H1 (cell line): ENCODE measurements at regions not wholly inside any gene's neighbourhood (a gene's known extent, or its start where the extent isn't known, plus 50 kb on each side); places are given as distances from the start of the nearest gene placed in this dataset.

Experiments
- CTCF ChIA-PET: fragments of 300-600 bp; sonication (Branson Sonifier 250); formaldehyde crosslinking; loops from one replicate; lab custom pipeline; 2021; ENCODE audit not compliant: partially characterized antibody; lab: Charles Lee
- POLR2A ChIA-PET: fragments of 300-600 bp; sonication (Branson Sonifier 250); formaldehyde crosslinking; loops from one replicate; lab custom pipeline; 2021; ENCODE audit warnings: inconsistent platforms; ENCODE audit not compliant: partially characterized antibody; lab: Charles Lee
- DNase-seq, 2 experiments: peaks; one replicate each; pipeline versions ENCODE4 v3.0.0 to v3.0.0-alpha.2; 2010 to 2022; ENCODE audit warnings: low spot score in 2 of 2, low read depth in 1 of 2, mixed read lengths in 1 of 2
- FAIRE-seq: peaks from 2 replicates; lab custom pipeline; 2011; peaks lifted over from hg19 to GRCh38; lab: Jason Lieb, UNC
- H2AFZ ChIP-seq: 2 replicates; pipeline ENCODE4 v1.8.1; 2012; ENCODE audit warnings: low read length, inconsistent platforms
- H2AK5ac ChIP-seq: 2 replicates; pipeline ENCODE4 v1.6.1; 2013; ENCODE audit warnings: low read depth, low read length
- H2BK120ac ChIP-seq: replicated peaks from 2 replicates; pipeline ENCODE3; 2013; ENCODE audit warnings: low read depth, low read length, inconsistent platforms
- H2BK12ac ChIP-seq: 2 replicates; pipeline ENCODE4 v1.6.1; 2013; ENCODE audit warnings: low read depth, low read length
- H2BK15ac ChIP-seq: 2 replicates; pipeline ENCODE4 v1.6.1; 2013; ENCODE audit warnings: low read length
- H2BK20ac ChIP-seq: 2 replicates; pipeline ENCODE4 v1.6.1; 2013; ENCODE audit warnings: low read length
- H2BK5ac ChIP-seq: 2 replicates; pipeline ENCODE4 v1.6.1; 2013; ENCODE audit warnings: low read depth, low read length
- H3K14ac ChIP-seq: 2 replicates; pipeline ENCODE4 v1.6.1; 2013; ENCODE audit warnings: inconsistent platforms; ENCODE audit not compliant: insufficient read length
- H3K18ac ChIP-seq: 2 replicates; pipeline ENCODE4 v1.6.1; 2013; ENCODE audit warnings: low read length; ENCODE audit errors: extremely low read depth
- H3K23ac ChIP-seq: 2 replicates; pipeline ENCODE4 v1.6.1; 2013; ENCODE audit warnings: inconsistent platforms; ENCODE audit not compliant: insufficient read length
- H3K23me2 ChIP-seq: 2 replicates; pipeline ENCODE4 v1.6.1; 2013; ENCODE audit warnings: low read depth, low read length
- H3K27ac ChIP-seq: 2 replicates; pipeline ENCODE4 v1.6.1; 2011; ENCODE audit warnings: low read depth, low read length, inconsistent platforms
- H3K27me3 ChIP-seq, 4 experiments: replicated peaks in 1 of 4; 1 replicate in 1 of 4; 2 replicates in 3 of 4; pipeline versions ENCODE4 v1.6.1 to v1.8.1; 2011 to 2013; ENCODE audit warnings: low read length in 3 of 4, mild to moderate bottlenecking in 3 of 4, inconsistent platforms in 2 of 4, mixed read lengths in 2 of 4, moderate library complexity in 1 of 4; ENCODE audit not compliant: control insufficient read depth in 3 of 4, insufficient read depth in 3 of 4; ENCODE audit errors: extremely low read depth in 1 of 4
- H3K36me3 ChIP-seq, 4 experiments: 2 replicates each; pipeline versions ENCODE4 v1.6.1 to v1.8.1; 2011 to 2013; ENCODE audit warnings: mild to moderate bottlenecking in 4 of 4, low read length in 3 of 4, moderate library complexity in 2 of 4, control low read depth in 1 of 4, inconsistent platforms in 1 of 4; ENCODE audit not compliant: insufficient read depth in 4 of 4, control insufficient read depth in 2 of 4
- H3K4ac ChIP-seq: replicated peaks from 2 replicates; pipeline ENCODE3; 2013; ENCODE audit warnings: low read length, low read depth, mixed read lengths, inconsistent platforms; ENCODE audit not compliant: insufficient read length
- H3K4me1 ChIP-seq, 4 experiments: replicated peaks in 1 of 4; 1 replicate in 1 of 4; 2 replicates in 3 of 4; pipeline versions ENCODE4 v1.6.1 to v1.8.1; 2011 to 2013; ENCODE audit warnings: low read length in 3 of 4, inconsistent platforms in 2 of 4, mixed read lengths in 1 of 4; ENCODE audit not compliant: insufficient read depth in 4 of 4, control insufficient read depth in 3 of 4
- H3K4me2 ChIP-seq, 2 experiments: 2 replicates each; pipeline versions ENCODE4 v1.6.1 to v1.8.1; 2011 to 2013; ENCODE audit warnings: low read depth in 2 of 2, low read length in 2 of 2, control low read depth in 1 of 2, inconsistent platforms in 1 of 2, mild to moderate bottlenecking in 1 of 2; ENCODE audit not compliant: insufficient read depth in 1 of 2
- H3K4me3 ChIP-seq, 4 experiments: fragments of 200-600, 300-600 bp in 1 of 4; sonication (generic), shearing (Covaris generic), sonication (Bioruptor Twin) in 1 of 4; 2 replicates each; pipeline versions ENCODE4 v1.5.1 to v1.8.1; 2011 to 2016; ENCODE audit warnings: low read length in 4 of 4, low read depth in 3 of 4, control low read depth in 2 of 4, inconsistent platforms in 2 of 4, mild to moderate bottlenecking in 2 of 4, mixed read lengths in 1 of 4, moderate library complexity in 1 of 4; ENCODE audit not compliant: insufficient read depth in 2 of 4; ENCODE audit errors: extremely low read depth in 1 of 4
- H3K56ac ChIP-seq: replicated peaks from 2 replicates; pipeline ENCODE3; 2013; ENCODE audit warnings: low read depth, mild to moderate bottlenecking, mixed read lengths, low read length, inconsistent platforms; ENCODE audit not compliant: insufficient read length
- H3K79me1 ChIP-seq: 2 replicates; pipeline ENCODE4 v1.6.1; 2013; ENCODE audit warnings: low read depth, low read length, control low read depth
- H3K79me2 ChIP-seq, 2 experiments: 2 replicates each; pipeline versions ENCODE4 v1.6.1 to v1.8.1; 2012 to 2013; ENCODE audit warnings: low read length in 2 of 2, mild to moderate bottlenecking in 2 of 2, inconsistent platforms in 1 of 2; ENCODE audit not compliant: insufficient read depth in 2 of 2, control insufficient read depth in 1 of 2
- H3K9ac ChIP-seq, 4 experiments: replicated peaks in 1 of 4; 1 replicate in 1 of 4; 2 replicates in 3 of 4; pipeline versions ENCODE4 v1.6.1 to v1.8.1; 2011 to 2013; ENCODE audit warnings: low read depth in 3 of 4, low read length in 3 of 4, control low read depth in 2 of 4, mild to moderate bottlenecking in 2 of 4, moderate library complexity in 2 of 4, inconsistent platforms in 1 of 4; ENCODE audit errors: extremely low read depth in 1 of 4
- H3K9me3 ChIP-seq, 2 experiments: 2 replicates each; pipeline versions ENCODE4 v1.6.1 to v1.8.1; 2012 to 2013; ENCODE audit warnings: mild to moderate bottlenecking in 2 of 2, moderate library complexity in 2 of 2, control low read depth in 1 of 2, inconsistent platforms in 1 of 2, low read depth in 1 of 2, low read length in 1 of 2, mixed read lengths in 1 of 2; ENCODE audit not compliant: insufficient read depth in 2 of 2
- H4K20me1 ChIP-seq, 2 experiments: replicated peaks in 1 of 2; 2 replicates each; pipeline versions ENCODE3 to v1.8.1; 2011 to 2013; ENCODE audit warnings: inconsistent platforms in 2 of 2, low read length in 2 of 2, mild to moderate bottlenecking in 1 of 2; ENCODE audit not compliant: insufficient read depth in 2 of 2, control insufficient read depth in 1 of 2
- H4K5ac ChIP-seq: 2 replicates; pipeline ENCODE4 v1.6.1; 2013; ENCODE audit warnings: low read length, low read depth, mixed read lengths, inconsistent platforms; ENCODE audit not compliant: insufficient read length
- H4K8ac ChIP-seq: 2 replicates; pipeline ENCODE4 v1.8.0; 2013; ENCODE audit warnings: mild to moderate bottlenecking, moderate library complexity, low read length, inconsistent platforms; ENCODE audit not compliant: insufficient read depth; ENCODE audit errors: extremely low read depth
- H4K91ac ChIP-seq: replicated peaks from 2 replicates; pipeline ENCODE3; 2013; ENCODE audit warnings: low read length, mixed read lengths, inconsistent platforms; ENCODE audit not compliant: insufficient read length
- CBX8 ChIP-seq: fragments of 300-800, 300-1000 bp; sonication (generic); IDR thresholded peaks from 2 replicates; pipeline ENCODE4 v1.7.1; 2016; ENCODE audit warnings: low read depth, low read length, borderline replicate concordance
- KDM4A ChIP-seq: IDR thresholded peaks from one replicate; pipeline ENCODE4 v1.7.1; 2012; ENCODE audit warnings: low read depth, mild to moderate bottlenecking, moderate library complexity, low read length, inconsistent platforms; ENCODE audit not compliant: severe bottlenecking

DNA sequence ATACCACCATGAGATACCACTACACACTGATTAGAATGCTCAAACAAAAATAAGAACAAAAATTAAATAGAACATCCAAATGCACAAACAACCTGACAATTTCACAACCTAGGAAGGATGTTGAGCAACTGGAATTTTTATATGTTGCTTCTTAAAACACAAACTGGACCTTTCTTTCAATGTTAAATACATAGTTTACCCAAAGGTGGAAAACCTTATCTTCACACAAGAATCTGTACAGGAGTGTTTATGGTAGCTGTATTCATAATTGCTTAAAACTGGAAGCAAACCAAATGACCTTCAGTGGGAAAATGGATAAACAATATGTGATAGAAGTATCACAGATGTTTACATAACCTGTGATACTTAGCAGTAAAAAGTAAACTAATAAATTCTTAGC is 573.8 kb downstream of the MAGEB5 start:
- H2BK120ac ChIP-seq = no peak overlapping the region
- H2BK5ac ChIP-seq = no peak overlapping the region
- H3K9me3 ChIP-seq = no peaks in the 10 kb centered on the region
- no peak overlapping the region for H3K56ac ChIP-seq
- no peak overlapping the region for H4K91ac ChIP-seq
- H4K8ac ChIP-seq = no peak overlapping the region
- no peaks in the 10 kb centered on the region for H3K36me3 ChIP-seq
- H2BK15ac ChIP-seq = no peak overlapping the region
- H4K20me1 ChIP-seq = no peaks in the 10 kb centered on the region
- no peaks in the 10 kb centered on the region for H3K4me1 ChIP-seq
- DNase-seq = no peak
- no peaks in the 10 kb centered on the region for H3K79me2 ChIP-seq
- no peak overlapping the region for H3K27ac ChIP-seq
- H2BK12ac ChIP-seq = no peak overlapping the region
- no peak overlapping the region for H3K9ac ChIP-seq
- H4K5ac ChIP-seq = no peak overlapping the region
- H2AFZ ChIP-seq = no peak overlapping the region
- H3K18ac ChIP-seq = no peak overlapping the region
- H3K79me1 ChIP-seq = no peaks in the 10 kb centered on the region
- ChIA-PET POLR2A (no interaction called here), CTCF (no interaction called here)
- FAIRE-seq = no peak
- no peak overlapping the region for H3K23ac ChIP-seq
- H3K27me3 ChIP-seq = no peaks in the 10 kb centered on the region
- no peaks in the 10 kb centered on the region for H3K23me2 ChIP-seq
- no peak overlapping the region for H2BK20ac ChIP-seq
- no peak overlapping the region for H3K4me3 ChIP-seq
- H3K14ac ChIP-seq = no peak overlapping the region
- H3K4me2 ChIP-seq = no peak overlapping the region
- no peak overlapping the region for H2AK5ac ChIP-seq
- H3K4ac ChIP-seq = no peak overlapping the region
- TF ChIP-seq KDM4A = no peak
- no peak for TF ChIP-seq CBX8
